ENCODE measurements at regions not wholly inside any gene's neighbourhood (a gene's known extent, or its start where the extent isn't known, plus 50 kb on each side); places are given as distances from the start of the nearest gene placed in this dataset.

DNA sequence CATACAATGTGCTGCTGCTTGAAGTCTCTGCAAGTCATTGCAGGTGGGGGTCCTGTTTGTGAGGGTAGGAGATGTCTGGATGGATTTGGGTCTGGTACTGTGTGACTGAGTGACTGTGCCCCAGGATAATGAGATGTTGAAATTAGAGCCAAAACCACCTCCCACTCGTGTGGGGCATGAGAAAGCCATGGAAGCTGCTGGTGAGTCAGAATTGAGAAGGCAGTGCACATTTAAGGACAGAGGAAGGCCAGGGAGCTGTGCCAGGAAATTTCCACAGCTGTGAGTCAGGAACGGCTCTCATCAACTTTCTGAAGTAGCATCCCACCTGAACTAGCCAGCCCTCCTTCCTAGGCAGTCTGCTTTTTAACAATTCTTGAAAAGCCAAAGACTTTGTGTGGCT lies 229.8 kb downstream of the DRD1 start:
- DNase-seq (ENCODE audit: low read depth, low spot score) = no peak
- no peak overlapping the region for H3K4me3 ChIP-seq (ENCODE audit: low read length)

DNA sequence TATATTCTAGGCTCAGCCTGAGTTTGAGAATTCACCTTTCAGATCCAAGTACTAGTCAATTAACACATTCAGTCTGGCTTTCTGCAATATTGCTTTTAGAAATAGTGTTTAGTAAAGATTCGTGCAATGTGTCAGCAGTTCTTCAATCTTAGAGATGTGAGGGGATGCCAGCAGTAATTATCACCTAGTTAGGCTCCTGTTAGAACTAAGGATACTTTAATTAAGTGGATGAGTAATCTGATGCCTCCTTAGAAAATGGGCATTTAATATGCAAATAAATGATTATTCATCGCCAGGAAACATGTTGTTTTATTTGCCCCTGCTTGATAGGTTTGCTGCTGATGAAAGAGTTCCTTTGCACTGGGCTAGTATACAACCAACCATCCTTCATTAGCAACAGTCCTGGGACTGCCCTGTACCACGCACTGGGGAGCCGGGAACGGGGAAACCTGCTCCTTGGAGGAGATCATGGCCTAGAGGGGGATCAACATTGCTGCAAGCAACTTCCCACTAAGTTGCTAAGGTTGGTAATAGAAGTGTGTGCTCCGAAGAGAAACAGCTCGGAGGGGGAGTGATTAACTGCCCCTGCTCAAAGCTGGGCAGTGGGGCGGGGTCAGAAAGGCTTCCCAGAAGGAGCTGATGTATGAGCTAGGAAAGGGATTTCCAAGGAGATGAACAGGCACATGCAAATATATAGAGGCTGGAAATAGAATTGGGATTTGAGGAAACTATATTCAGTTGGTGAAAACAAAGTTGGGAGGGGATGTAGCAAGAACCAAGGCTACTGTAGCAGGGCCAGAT lies 231.8 kb downstream of the DRD1 start:
- no peak for DNase-seq (ENCODE audit: low read depth, low spot score)

DNA sequence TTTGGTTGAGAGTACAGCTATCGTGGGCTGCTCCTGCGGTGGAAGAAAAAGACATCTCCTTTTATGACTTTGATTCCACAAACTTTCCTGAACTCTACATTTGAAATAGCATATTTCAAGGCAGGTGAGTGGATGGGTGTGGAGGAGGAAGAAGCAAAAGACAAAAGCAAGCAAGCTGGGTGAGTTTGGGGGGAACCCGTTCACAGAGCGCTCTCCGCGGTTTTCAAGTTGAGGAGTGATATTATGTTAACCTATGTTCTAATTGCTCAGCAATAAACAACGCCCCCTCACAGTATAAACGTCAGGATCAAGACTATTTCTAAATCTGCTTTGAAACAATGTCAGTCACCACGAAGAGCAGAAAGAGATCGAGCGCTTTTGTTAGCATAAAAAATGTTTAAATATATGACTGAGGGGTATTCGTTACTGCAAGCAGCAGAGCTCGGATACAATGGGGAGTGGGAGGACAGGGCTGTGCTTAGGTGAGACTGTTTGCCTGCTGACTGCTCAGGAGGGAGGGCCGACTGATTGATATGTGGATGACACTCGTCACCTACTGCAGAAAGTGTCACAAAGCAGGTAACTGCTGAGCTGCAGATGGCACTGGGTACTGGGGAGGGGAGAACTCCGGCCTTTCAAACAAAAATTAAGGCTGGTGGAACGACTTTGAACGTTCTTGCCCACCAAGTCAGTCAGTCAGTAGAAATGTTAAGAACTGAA lies 236.5 kb downstream of the DRD1 start:
- DNase-seq (ENCODE audit: low read depth, low spot score) = no peak
- H3K4me3 ChIP-seq (ENCODE audit: low read length) = no peak overlapping the region

More for the DNA sequence above, 231.8 kb downstream of the DRD1 start:
- no peak overlapping the region for H3K4me3 ChIP-seq (ENCODE audit: low read length)

DNA sequence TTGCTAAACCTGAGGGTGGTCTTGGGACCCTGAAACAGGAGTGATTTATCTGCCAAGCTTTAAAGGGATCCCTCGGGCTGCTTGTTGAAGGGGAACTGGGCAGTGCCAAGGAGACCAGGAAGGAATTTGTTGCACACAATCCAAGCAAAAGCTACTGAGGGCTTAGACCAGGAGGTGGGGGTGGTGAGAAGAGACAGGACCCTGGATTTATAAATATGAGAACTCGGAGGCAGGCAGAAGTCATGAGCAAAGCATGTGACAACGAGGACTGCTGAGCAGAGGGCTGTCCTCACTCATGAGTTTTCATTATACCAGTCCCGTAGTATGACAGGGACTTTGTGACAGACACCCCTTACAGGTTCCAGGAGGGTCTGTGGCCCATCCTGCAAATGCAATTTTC lies 237.3 kb downstream of the DRD1 start:
- no peak overlapping the region for H3K4me3 ChIP-seq (ENCODE audit: low read length)
- DNase-seq (ENCODE audit: low read depth, low spot score) = no peak

DNA sequence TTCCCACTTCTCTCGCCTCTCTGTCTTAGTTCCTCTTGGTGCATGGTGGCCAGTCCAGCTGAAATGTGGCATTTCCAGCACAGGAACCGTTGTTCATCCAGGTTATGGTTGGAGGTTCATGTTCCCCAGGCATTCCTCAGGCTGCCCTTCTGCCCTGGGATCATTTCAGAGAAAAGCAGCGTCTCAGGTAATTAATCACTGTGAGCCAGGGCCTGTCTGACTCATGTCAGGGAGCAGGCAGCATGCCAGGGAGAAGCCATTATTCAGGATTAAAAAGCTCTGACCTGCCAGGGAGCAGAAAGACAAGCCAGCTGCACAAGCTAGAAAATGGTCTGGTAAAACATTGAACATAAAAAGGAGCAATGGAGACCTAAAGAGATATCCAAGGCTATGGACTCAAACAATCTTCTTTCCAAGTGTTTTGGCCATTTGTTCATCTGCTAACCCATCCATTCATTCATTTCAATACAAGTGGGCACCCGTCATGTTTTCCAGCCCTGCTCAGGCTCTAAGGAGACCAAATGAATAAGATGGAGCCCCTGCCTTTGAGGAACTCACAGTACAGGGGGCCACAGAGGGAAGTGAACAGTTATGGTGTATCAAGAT lies 241.4 kb downstream of the DRD1 start:
- no peak overlapping the region for H3K4me3 ChIP-seq (ENCODE audit: low read length)
- DNase-seq (ENCODE audit: low read depth, low spot score) = no peak

DNA sequence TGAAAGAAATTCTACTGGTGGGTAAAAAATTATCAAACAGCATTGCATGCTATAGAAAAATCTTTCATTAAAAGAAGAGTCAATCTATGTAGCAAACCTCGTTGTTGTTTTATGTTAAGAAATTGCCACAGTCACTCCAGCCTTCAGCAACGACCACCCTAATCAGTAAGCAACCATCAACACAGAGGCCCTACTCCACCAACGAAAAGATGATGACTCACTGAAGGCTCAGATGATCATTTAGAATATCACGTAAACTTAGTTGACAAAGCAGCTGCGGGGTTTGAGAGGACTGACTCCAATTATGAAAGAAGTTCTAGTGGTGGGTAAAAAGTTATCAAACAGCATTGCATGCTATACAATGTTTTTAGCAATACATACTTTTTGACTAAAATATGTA lies 242.6 kb downstream of the DRD1 start:
- H3K4me3 ChIP-seq (ENCODE audit: low read length) = no peak overlapping the region
- no peak for DNase-seq (ENCODE audit: low read depth, low spot score)

DNA sequence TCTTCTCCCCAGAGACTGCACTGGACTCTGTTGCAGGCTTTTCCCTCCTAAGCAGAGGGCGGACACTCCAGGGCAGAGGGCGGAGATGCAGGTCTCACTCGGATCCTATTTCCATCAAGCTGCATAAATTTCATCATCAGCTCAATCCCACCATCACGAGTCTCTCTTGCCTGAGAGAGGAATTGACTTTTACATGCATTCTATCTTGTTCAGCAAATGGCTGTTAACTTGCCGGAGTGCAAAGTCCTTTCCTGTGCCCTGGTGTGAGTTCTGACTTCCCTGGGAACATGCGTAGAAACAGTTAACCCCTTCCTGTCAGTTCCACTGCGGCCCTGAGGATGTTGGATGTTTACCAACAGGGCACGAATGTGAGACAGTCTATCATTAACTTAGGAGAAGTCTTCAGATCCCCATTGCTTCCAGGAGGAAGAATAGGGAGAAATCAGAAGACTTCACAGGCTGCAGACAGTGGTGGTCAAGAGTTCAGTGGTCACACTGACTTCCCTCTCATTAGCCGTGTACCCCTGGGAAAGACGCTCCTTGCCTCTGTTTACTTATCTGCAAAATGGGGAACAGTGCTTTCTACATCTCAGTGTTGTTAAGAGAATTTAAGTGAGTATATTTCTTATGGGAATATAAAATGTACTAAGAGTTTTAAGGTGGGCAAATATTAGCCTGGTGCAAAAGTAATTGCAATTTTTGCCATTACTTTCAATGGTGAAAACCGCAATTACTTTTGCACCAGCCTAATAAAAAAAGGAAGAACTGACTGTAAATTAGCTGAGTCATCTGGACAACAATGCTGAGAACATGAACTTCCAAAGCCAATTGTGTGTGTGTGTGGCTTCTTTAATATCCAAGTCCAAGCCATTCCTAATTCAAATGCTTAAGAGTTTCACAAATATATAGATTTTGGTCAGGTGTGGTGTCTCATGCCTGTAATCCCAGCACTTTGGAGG lies 248.0 kb downstream of the DRD1 start:
- DNase-seq (ENCODE audit: low read depth, low spot score) = no peak
- no peak overlapping the region for H3K4me3 ChIP-seq (ENCODE audit: low read length)

DNA sequence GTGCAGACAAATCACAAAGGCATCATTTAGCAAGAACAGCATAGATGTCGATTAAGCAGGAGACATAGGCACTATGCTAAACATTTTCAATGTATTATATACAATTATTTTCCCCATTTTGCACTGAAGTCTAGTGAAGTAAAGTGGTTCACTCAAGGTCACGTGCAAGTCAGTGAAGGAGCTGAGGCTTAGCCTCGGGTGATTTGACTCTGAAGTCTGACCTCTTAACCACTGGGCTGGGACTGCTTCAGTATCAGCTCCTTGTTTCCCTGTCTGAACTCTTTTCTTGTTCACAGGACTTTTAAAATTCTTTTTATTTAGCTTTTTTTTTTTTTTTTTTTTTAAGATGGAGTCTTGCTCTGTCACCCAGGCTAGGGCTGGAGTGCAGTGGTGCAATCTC lies 262.7 kb downstream of the DRD1 start:
- no peak overlapping the region for H3K4me3 ChIP-seq (ENCODE audit: low read length)
- no peak for DNase-seq (ENCODE audit: low read depth, low spot score)

DNA sequence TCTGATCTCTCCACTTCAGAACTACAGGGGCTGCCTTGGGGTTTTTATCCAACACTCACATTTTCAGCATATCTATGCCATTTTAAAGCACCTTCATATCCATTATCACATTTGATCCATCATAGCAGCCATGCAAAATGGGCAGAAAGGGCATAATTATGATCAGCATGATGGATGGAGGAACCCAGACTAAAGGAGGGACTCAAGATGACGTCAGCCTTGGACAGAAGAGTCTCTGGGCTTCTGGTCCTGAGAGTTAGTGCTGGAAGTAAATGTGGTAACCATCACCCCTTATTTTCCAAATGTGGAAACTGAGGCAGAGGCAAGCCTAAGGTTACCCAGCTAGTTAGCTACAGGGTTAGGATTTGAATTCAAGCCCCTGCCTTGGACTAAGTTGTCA lies 273.1 kb downstream of the DRD1 start:
- DNase-seq (ENCODE audit: low read depth, low spot score) = no peak

DNA sequence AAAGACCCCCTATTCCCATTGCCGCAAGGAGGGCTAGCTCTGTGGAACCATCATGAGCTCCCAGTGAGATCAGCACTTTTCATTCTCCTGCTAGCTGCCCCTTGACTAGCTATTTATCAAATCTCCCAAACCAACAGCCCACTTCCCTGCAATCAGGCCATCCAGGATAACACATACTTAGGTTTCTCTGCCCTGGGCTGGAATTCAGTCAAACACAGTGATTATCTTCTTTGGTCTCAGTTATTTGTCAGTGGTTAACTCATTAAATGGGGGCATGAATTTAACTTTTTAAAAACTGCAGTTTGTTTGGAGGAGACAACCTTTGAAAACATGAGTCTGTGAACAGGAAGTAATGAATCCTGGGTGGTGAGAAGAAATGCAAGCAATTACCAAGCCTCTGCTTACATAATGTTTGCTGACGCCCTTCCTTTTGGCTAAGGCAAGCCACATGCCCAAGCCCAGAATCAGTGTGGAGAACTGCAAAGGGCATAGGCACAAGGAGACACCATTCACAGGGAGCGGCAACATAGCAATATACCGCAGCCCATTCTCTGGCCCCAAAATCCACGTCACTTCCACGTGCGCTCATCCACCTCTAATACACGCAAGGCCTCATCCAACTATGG lies 275.0 kb downstream of the DRD1 start:
- no peak overlapping the region for H3K4me3 ChIP-seq (ENCODE audit: low read length)
- no peak for DNase-seq (ENCODE audit: low read depth, low spot score)

More for the DNA sequence above, 273.1 kb downstream of the DRD1 start:
- H3K4me3 ChIP-seq (ENCODE audit: low read length) = no peak overlapping the region

DNA sequence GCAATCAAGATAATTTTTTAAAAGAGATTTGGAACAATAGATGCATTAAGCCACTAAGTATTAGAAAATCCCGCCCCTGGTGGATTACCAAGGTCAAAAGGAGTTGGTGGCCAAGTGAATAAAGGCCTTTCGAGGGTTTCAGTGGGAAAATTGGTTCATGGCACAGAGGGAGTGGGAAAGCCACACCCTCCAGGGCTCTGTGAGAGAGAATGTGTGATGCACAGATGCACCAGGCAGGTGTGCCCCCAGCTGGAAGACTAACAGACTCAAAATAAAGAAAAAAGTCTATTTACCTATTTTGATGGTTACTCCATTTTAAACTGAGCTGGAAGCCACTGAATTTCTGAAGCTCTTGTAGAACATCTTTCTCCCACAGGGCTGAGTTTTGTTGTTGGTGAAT lies 278.0 kb downstream of the DRD1 start:
- DNase-seq (ENCODE audit: low read depth, low spot score) = no peak

DNA sequence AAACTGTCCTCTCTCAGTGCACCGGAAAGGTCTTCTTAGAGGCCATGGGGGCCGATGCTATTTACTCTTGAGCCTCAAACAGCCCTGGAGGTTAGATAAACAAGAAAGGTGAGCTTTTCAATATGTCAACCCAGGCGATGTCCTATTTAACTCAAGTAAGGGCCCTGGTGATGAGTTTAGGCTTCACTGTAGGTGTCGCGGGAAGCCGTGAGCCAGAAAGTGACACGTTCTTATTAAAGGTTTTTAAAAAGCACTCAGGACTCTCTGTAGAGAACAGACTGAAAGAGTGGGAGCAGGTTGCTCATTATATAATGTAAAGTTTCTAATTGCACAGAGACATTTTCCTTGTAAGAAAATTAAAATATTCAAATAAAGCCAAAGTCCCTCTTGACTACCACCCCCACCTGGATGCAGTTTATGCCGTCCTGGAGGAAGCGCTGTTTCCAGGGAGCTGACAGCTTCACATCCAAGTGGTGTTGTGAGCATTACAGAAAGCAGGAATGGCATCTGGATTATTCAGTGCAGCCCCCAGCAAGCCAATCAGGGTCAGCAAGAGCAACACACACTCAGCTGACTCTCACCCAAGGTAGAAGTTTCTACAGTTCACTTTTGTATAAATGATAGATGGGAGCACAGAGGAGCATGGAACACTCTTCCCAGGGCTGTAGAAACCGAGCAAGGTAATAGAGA lies 280.3 kb downstream of the DRD1 start:
- H3K4me3 ChIP-seq (ENCODE audit: low read length) = no peak overlapping the region
- no peak for DNase-seq (ENCODE audit: low read depth, low spot score)

More for the DNA sequence above, 278.0 kb downstream of the DRD1 start:
- no peak overlapping the region for H3K4me3 ChIP-seq (ENCODE audit: low read length)

DNA sequence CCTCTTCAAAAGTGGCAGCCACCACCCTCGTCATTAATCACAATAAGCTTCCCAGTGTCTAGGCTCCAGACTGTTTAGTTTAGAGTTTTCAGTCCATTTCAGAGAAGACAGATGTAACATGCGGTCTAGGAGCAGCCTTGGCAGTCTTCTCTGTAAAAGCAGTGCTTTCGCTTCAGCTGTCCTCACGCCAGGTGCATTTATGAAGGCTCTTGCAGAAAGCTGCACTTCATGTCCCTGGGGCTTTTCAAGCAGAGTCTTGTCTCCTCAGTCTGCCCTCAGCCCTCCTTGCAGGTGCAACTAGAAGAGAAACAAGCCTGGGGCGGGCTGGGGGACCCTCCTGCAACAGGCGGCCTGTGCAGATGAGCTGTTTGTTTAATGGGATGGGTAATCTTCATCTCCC lies 281.9 kb downstream of the DRD1 start:
- no peak for DNase-seq (ENCODE audit: low read depth, low spot score)

DNA sequence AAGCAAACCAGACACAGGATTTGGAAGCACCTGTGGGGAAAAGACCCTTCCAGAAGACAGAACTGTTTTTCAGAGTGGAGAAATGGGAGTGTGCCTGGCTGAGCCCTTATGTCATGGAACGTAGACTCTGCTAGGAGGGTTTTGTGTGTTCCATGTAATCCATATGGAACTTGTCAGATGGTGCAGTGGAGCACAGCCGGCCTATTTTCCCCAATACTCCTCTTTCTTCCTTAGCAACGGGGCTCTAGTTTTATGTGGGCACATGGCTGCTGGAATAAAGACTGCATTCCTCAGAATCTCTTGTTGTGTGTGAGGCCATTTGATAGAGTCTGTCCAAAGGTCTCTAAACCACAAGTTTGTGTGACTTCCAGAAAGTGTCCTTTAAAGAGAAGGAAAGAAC lies 284.0 kb downstream of the DRD1 start:
- no peak overlapping the region for H3K4me3 ChIP-seq (ENCODE audit: low read length)
- no peak for DNase-seq (ENCODE audit: low read depth, low spot score)

More for the DNA sequence above, 281.9 kb downstream of the DRD1 start:
- no peak overlapping the region for H3K4me3 ChIP-seq (ENCODE audit: low read length)

DNA sequence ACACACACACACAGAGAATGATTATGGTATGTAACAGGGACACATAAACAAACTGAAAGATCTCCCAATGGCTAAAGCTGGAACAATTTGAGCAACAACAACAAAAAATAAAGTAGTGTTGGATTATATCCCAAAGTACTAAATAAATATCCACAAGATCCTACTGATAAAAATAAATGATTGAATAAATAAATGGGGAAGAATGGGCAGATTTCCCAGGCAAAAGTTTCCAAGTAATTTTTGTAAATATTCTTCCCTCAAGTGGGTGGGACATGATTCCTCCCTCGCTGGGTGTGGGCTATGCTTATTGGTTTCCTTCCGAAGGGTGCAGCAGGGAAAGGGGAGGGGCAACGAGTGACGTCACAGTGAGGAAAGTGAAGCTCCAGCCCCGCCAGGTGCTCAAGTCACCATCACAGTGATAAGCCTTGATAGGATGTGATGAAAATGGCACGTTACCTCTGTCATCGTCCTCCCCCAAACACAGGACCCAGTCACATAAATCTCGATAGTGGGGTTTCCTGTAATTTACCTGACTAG lies 295.3 kb downstream of the DRD1 start:
- H3K4me3 ChIP-seq (ENCODE audit: low read length) = no peak overlapping the region
- DNase-seq (ENCODE audit: low read depth, low spot score) = no peak

DNA sequence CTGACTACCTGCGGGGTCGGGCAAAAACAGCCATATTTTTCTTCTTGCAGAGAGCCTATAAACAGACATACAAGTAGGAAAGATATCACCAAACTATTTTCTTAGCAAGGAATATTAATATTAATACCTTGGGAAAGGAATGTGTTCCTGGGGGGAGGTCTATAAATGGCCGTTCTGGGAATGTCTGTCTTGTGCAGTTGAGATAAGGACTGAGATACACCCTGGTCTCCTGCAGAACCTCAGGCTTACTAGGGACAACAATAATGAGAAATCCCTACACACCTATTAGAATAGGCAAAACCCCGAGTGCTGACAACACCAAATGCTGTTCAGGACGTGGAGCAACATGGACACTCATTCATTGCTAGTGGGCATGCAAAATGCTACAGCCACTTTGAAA lies 297.2 kb downstream of the DRD1 start:
- H3K4me3 ChIP-seq (ENCODE audit: low read length) = no peak overlapping the region
- no peak for DNase-seq (ENCODE audit: low read depth, low spot score)

DNA sequence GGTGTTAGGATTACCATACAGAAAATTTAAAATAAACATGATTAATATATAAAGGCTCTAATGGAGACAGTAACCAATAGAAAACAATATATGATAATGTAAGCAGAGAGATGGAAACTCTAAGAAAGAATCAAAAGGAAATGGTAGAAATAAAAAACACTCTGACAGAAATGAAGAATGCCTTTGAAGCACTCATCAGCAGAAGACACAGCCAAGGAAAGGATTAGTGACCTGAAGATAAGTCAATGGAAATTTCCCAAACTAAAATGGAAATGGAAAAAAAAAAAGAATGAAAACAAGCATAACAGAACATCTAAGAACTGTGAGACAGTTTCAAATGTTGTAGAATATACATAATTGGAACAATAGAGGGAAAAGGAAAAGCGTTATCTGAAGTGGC lies 302.6 kb downstream of the DRD1 start:
- no peak for DNase-seq (ENCODE audit: low read depth, low spot score)
- no peak overlapping the region for H3K4me3 ChIP-seq (ENCODE audit: low read length)

DNA sequence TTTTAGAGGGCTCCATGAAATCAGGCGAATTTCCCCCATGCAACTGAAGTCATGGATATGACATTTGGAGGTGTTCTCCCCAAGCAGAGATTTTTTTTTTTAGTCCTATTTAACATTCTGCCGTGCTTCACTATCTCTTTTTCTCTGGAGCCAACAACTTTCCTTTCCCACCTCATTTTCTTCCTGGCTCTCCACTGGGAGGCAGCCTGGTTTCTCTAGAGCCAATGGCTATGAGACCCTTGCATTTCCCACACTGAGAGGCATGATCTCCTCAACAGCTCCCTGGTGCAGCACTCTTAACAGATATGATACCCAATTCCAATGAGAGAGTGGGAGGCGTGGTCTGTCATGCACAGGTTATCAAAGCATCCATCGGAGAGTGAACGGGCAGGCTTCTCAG lies 310.8 kb downstream of the DRD1 start:
- H3K4me3 ChIP-seq (ENCODE audit: low read length) = no peak overlapping the region
- no peak for DNase-seq (ENCODE audit: low read depth, low spot score)

Data from Jurkat, Clone E6-1 (cell line).